GM12878 (cell line): ENCODE measurements at regions not wholly inside any gene's neighbourhood (a gene's known extent, or its start where the extent isn't known, plus 50 kb on each side); places are given as distances from the start of the nearest gene placed in this dataset.

Experiments
- CEBPB ChIP-seq, 2 experiments: fragments of 150-350 bp in 1 of 2; IDR thresholded peaks; 2 replicates each; pipeline ENCODE4 v1.6.1; 2012 to 2014; ENCODE audit warnings: low read depth in 2 of 2, low read length in 2 of 2, borderline replicate concordance in 1 of 2, inconsistent platforms in 1 of 2
- JUND ChIP-seq: IDR thresholded peaks from 2 replicates; pipeline ENCODE4 v1.6.1; 2012; ENCODE audit warnings: low read depth, mild to moderate bottlenecking, low read length, improper control_type of control experiment, moderate library complexity
- RCOR1 ChIP-seq: conservative IDR thresholded peaks from 2 replicates; pipeline ENCODE4 v1.6.1; 2012; ENCODE audit warnings: low read depth, low read length, improper control_type of control experiment
- TAF1 ChIP-seq: IDR thresholded peaks from 2 replicates; pipeline ENCODE4 v1.6.1; 2011; ENCODE audit warnings: mild to moderate bottlenecking, low read depth, low read length, borderline replicate concordance
- YY1 ChIP-seq: IDR thresholded peaks from 2 replicates; pipeline ENCODE4 v1.6.1; 2011; ENCODE audit warnings: low read depth, mild to moderate bottlenecking, low read length
- TF ChIP-seq, protein P1 (sequence below), 3 experiments: IDR thresholded peaks in 2 of 3; conservative IDR thresholded peaks in 1 of 3; 2 replicates each; pipeline ENCODE4 v1.5.1; 2011; ENCODE audit warnings: low read depth in 3 of 3, low read length in 3 of 3, mild to moderate bottlenecking in 3 of 3, control low read depth in 2 of 3, moderate library complexity in 2 of 3, inconsistent platforms in 1 of 3, mixed read lengths in 1 of 3; ENCODE audit not compliant: control insufficient read depth in 2 of 3, insufficient read depth in 1 of 3; ENCODE audit errors: extremely low read depth in 1 of 3
- TF ChIP-seq, protein P2 (sequence below): fragments of 450-650 bp; IDR thresholded peaks from 2 replicates; pipeline ENCODE4 v1.6.1; 2016; ENCODE audit warnings: mild to moderate bottlenecking

DNA sequence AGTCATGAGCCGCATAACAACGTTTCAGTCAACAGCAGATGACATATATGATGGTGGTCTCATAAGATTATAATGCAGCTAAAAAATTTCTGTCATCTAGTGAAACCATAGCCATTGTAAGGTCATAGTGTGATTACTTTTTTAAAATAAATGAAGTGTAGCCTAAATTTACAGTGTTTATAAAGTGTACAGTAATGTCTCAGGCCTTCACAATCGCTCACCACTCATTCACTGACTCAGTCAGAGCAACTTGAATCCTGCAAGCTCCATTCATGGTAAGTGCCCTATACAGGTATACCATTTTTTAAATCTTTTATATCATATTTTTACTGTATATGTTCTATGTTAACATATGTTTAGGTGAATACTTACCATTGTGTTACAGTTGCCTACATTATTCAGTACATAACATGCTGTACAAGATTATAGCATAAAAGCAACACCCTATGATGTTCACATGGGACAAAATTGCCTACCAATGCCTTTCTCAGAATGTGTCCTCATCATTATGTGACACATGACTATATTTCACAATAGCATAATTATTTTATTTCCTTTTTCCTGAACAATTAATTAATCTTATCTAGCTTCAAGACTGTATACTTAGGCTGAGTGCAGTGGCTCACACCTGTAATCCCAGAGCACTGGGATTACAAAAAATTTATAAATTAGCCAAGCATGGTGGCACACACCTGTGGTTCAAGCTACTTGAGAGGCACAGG is 1115.9 kb upstream of the ZEB2 start:
- no peak for TF ChIP-seq YY1
- TF ChIP-seq TAF1: no peak
- TF ChIP-seq, protein P1, sequence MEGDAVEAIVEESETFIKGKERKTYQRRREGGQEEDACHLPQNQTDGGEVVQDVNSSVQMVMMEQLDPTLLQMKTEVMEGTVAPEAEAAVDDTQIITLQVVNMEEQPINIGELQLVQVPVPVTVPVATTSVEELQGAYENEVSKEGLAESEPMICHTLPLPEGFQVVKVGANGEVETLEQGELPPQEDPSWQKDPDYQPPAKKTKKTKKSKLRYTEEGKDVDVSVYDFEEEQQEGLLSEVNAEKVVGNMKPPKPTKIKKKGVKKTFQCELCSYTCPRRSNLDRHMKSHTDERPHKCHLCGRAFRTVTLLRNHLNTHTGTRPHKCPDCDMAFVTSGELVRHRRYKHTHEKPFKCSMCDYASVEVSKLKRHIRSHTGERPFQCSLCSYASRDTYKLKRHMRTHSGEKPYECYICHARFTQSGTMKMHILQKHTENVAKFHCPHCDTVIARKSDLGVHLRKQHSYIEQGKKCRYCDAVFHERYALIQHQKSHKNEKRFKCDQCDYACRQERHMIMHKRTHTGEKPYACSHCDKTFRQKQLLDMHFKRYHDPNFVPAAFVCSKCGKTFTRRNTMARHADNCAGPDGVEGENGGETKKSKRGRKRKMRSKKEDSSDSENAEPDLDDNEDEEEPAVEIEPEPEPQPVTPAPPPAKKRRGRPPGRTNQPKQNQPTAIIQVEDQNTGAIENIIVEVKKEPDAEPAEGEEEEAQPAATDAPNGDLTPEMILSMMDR (IDR thresholded peaks at IDR 0.05 in 2 of 3, conservative IDR thresholded peaks at IDR 0.05 in 1 of 3; ENCODE audit: control insufficient read depth in 2 of 3, extremely low read depth in 1 of 3, insufficient read depth in 1 of 3, low read depth in 3 of 3, low read length in 3 of 3): no peak
- TF ChIP-seq, protein P2, sequence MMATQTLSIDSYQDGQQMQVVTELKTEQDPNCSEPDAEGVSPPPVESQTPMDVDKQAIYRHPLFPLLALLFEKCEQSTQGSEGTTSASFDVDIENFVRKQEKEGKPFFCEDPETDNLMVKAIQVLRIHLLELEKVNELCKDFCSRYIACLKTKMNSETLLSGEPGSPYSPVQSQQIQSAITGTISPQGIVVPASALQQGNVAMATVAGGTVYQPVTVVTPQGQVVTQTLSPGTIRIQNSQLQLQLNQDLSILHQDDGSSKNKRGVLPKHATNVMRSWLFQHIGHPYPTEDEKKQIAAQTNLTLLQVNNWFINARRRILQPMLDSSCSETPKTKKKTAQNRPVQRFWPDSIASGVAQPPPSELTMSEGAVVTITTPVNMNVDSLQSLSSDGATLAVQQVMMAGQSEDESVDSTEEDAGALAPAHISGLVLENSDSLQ: no peak
- no peak for TF ChIP-seq CEBPB (IDR thresholded peaks at IDR 0.05; ENCODE audit: borderline replicate concordance in 1 of 2, low read depth in 2 of 2, low read length in 2 of 2)
- no peak for TF ChIP-seq JUND
- no peak for TF ChIP-seq RCOR1
